ENCODE measurements at regions not wholly inside any gene's neighbourhood (a gene's known extent, or its start where the extent isn't known, plus 50 kb on each side); places are given as distances from the start of the nearest gene placed in this dataset.

DNA sequence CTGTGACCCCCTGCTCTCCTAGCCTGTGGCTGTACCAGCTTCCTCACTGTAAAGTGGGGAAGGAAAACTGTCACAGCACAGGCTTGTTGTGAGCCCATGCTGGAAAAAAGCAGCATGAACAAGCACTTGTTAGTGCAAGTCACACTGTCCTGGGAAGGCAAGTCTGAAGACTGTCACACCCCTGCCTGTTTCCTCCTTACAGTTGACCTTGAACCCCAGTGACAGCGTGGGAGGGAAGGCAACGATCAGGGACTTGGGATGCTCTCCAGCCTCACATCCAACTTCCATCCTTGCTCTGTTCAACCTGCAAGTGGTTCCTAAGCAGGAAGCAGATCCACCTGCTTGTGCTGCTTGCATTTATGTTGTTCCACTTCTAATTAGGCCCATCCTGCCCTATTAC lies 311.3 kb upstream of the KLHL29 start:
- H3K36me3 ChIP-seq, result no peaks in the 10 kb centered on the region
- H3K9me3 ChIP-seq, result no peaks in the 10 kb centered on the region
- intact Hi-C loops (cut with DNase I), result no loop called here
- TF ChIP-seq POLR2A (IDR thresholded peaks at IDR 0.05) (no peak), POLR2AphosphoS5 (IDR thresholded peaks at IDR 0.05; ENCODE audit: insufficient read depth in 1 of 2, low read depth in 1 of 2) (no peak)
- TF ChIP-seq, protein P1, sequence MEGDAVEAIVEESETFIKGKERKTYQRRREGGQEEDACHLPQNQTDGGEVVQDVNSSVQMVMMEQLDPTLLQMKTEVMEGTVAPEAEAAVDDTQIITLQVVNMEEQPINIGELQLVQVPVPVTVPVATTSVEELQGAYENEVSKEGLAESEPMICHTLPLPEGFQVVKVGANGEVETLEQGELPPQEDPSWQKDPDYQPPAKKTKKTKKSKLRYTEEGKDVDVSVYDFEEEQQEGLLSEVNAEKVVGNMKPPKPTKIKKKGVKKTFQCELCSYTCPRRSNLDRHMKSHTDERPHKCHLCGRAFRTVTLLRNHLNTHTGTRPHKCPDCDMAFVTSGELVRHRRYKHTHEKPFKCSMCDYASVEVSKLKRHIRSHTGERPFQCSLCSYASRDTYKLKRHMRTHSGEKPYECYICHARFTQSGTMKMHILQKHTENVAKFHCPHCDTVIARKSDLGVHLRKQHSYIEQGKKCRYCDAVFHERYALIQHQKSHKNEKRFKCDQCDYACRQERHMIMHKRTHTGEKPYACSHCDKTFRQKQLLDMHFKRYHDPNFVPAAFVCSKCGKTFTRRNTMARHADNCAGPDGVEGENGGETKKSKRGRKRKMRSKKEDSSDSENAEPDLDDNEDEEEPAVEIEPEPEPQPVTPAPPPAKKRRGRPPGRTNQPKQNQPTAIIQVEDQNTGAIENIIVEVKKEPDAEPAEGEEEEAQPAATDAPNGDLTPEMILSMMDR (IDR thresholded peaks at IDR 0.05), result no peak
- no peak for DNase-seq (ENCODE audit: extremely low spot score in 2 of 2)
- H3K27me3 ChIP-seq, result no peaks in the 10 kb centered on the region
- no peak overlapping the region for H3K27ac ChIP-seq
- no peak overlapping the region for H3K4me3 ChIP-seq
- no peaks in the 10 kb centered on the region for H3K4me1 ChIP-seq

DNA sequence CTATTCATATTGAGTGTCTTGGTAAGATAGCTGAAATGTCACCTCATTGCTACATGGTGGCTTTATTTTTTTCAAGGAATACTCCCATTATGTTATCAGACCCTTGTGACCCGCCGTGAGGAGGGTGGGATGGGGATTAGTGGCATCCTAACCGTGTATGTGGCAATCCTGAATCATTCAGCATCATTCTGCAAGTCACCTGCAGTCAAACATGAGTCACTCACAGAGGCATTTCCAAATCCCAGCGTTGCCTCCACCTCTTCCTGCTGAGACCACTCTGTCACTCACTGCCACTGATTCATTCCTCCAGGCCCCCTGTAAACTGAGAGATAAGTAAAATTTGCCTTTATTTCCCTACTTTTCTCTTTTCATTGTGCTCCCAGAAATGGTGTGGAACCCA lies 307.4 kb upstream of the KLHL29 start:
- Histone ChIP-seq H3K27me3 (no peaks in the 10 kb centered on the region), H3K36me3 (no peaks in the 10 kb centered on the region), H3K9me3 (no peaks in the 10 kb centered on the region), H3K4me3 (no peak overlapping the region), H3K4me1 (no peaks in the 10 kb centered on the region), H3K27ac (no peak overlapping the region)
- intact Hi-C loops (cut with DNase I), result no loop called here
- TF ChIP-seq, protein P1 (IDR thresholded peaks at IDR 0.05), result no peak
- TF ChIP-seq POLR2A (IDR thresholded peaks at IDR 0.05) (no peak), POLR2AphosphoS5 (IDR thresholded peaks at IDR 0.05; ENCODE audit: insufficient read depth in 1 of 2, low read depth in 1 of 2) (no peak)
- no peak for DNase-seq (ENCODE audit: extremely low spot score in 2 of 2)

DNA sequence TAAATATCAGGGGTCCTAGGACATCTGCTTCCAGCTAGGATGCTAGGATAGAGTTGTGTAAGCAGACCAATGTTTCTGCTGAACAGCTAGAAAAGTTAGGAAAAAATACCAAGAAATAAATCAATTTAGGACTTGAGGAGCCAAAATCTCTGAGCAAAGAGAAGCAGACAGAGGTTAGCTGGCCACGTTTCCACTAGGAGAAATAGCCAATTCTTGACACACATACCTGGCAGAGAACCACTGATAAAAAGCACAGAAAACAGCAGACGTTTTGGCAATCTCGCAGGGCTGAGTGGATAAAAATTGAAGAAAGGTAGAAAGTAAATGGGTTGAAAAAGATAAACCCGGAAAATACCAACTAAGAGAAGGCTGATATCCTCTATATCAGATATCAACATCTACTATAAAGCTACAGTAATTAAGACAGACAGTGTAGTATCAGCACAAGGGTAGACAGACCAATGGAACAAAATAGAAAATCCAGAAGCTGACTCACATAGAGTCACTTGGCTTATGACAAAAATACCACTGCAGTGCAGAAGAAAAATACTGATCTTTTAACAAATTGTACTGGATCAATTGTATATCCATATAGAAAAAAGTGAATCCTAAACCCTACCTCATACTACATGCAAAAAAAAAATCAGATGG lies 306.1 kb upstream of the KLHL29 start:
- DNase-seq (ENCODE audit: extremely low spot score in 2 of 2), result no peak
- intact Hi-C loops (cut with DNase I), result no loop called here

DNA sequence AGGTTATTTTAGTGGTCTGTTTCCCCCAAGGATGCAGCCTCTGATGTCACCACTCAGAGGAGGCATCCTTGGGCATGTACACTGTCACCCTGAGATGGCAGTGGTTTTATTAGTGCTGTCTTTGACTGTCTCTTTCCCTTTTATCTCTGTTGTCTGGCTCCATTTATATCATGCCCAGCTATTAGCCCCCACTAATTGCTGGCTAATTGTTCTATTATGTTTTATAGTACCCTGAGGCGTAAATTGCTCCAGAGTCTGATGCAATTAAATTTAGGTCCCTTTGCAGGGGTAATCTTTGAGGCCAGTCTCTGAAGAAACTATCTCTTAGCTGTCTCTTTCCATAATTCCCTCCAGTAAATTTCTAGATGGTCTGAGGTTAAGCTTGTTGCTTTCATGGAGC lies 301.0 kb upstream of the KLHL29 start:
- Histone ChIP-seq H3K36me3 (no peaks in the 10 kb centered on the region), H3K27me3 (no peaks in the 10 kb centered on the region), H3K27ac (no peak overlapping the region), H3K4me3 (no peak overlapping the region), H3K4me1 (no peaks in the 10 kb centered on the region), H3K9me3 (no peaks in the 10 kb centered on the region)
- intact Hi-C loops (cut with DNase I), result no loop called here
- no peak for DNase-seq (ENCODE audit: extremely low spot score in 2 of 2)
- TF ChIP-seq POLR2A (IDR thresholded peaks at IDR 0.05), result no peak
- no peak for TF ChIP-seq POLR2AphosphoS5 (IDR thresholded peaks at IDR 0.05; ENCODE audit: insufficient read depth in 1 of 2, low read depth in 1 of 2)
- TF ChIP-seq, protein P1 (IDR thresholded peaks at IDR 0.05), result no peak

More for the DNA sequence above, 306.1 kb upstream of the KLHL29 start:
- Histone ChIP-seq H3K36me3 (no peaks in the 10 kb centered on the region), H3K4me3 (no peak overlapping the region), H3K9me3 (no peaks in the 10 kb centered on the region), H3K27ac (no peak overlapping the region), H3K27me3 (no peaks in the 10 kb centered on the region), H3K4me1 (no peaks in the 10 kb centered on the region)
- no peak for TF ChIP-seq POLR2AphosphoS5 (IDR thresholded peaks at IDR 0.05; ENCODE audit: insufficient read depth in 1 of 2, low read depth in 1 of 2)
- no peak for TF ChIP-seq POLR2A (IDR thresholded peaks at IDR 0.05)
- TF ChIP-seq, protein P1 (IDR thresholded peaks at IDR 0.05), result no peak

DNA sequence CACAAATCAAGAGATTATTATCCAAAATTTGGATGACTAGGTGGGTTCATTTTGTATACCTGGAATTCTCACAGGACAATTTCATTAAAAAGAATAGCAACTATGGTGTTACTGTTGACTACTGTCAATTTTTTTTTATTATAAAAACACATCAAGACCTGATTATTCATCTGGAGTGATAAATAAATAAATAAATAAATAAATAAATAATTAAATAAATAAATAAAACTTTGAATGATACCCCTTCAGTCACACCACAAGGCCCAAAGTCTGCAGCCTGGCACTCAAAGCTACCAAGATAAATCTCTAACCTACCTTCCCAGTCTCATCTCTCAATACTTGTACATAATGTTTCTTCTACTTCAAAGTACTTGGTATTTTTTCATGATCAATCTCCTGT lies 294.0 kb upstream of the KLHL29 start:
- TF ChIP-seq, protein P1 (IDR thresholded peaks at IDR 0.05), result no peak
- no peak for TF ChIP-seq POLR2A (IDR thresholded peaks at IDR 0.05)
- no peak for TF ChIP-seq POLR2AphosphoS5 (IDR thresholded peaks at IDR 0.05; ENCODE audit: insufficient read depth in 1 of 2, low read depth in 1 of 2)
- Histone ChIP-seq H3K27me3 (no peaks in the 10 kb centered on the region), H3K4me3 (no peak overlapping the region), H3K27ac (no peak overlapping the region), H3K9me3 (no peaks in the 10 kb centered on the region), H3K36me3 (no peaks in the 10 kb centered on the region), H3K4me1 (no peaks in the 10 kb centered on the region)
- DNase-seq (ENCODE audit: extremely low spot score in 2 of 2), result no peak
- intact Hi-C loops (cut with DNase I), result no loop called here

Measured in vagina (tissue), 2 donors.